K562 (cell line): ENCODE measurements at regions not wholly inside any gene's neighbourhood (a gene's known extent, or its start where the extent isn't known, plus 50 kb on each side); places are given as distances from the start of the nearest gene placed in this dataset.

Experiments
- IRF1 ChIP-seq: sonication (generic); formaldehyde crosslinking; IDR thresholded peaks from 2 replicates; pipeline ENCODE4 v1.8.0; 2022; ENCODE audit warnings: missing genetic modification reagents, mild to moderate bottlenecking, borderline replicate concordance
- L3MBTL2 ChIP-seq: fragments of 450-650 bp; IDR thresholded peaks from 2 replicates; pipeline ENCODE4 v1.6.1; 2016; ENCODE audit warnings: mild to moderate bottlenecking, moderate library complexity
- POU5F1 ChIP-seq: fragments of 150-350 bp; IDR thresholded peaks from 2 replicates; pipeline ENCODE4 v1.6.1; 2014; ENCODE audit warnings: borderline replicate concordance, low read length, low read depth, mild to moderate bottlenecking; ENCODE audit not compliant: partially characterized antibody
- RREB1 ChIP-seq: fragments of 250-450 bp; sonication (Bioruptor Pico); IDR thresholded peaks from 2 replicates; pipeline ENCODE4 v1.4.0; 2020
- ZNF318 ChIP-seq, 2 experiments: fragments of 450-650 bp; IDR thresholded peaks; 2 replicates each; pipeline ENCODE4 v1.6.1; 2016; ENCODE audit warnings: mild to moderate bottlenecking in 2 of 2, borderline replicate concordance in 1 of 2, low read depth in 1 of 2, moderate library complexity in 1 of 2
- TF ChIP-seq, protein P1 (sequence below): fragments of 250-450 bp; sonication (Bioruptor Pico); IDR thresholded peaks from 2 replicates; pipeline ENCODE4 v1.8.0; 2022; ENCODE audit warnings: inconsistent platforms, mild to moderate bottlenecking, moderate library complexity, borderline replicate concordance

GRCh38 chr17:33908363-33909064 is 346.6 kb upstream of the CCL2 start (continued):
- TF ChIP-seq ZNF318 (IDR thresholded peaks at IDR 0.05; ENCODE audit: borderline replicate concordance in 1 of 2, low read depth in 1 of 2) (no peak), POU5F1 (no peak), IRF1 (CRISPR knock-in tag) (no peak), L3MBTL2 (no peak), RREB1 (peak; percentile 99)
- TF ChIP-seq, protein P1, sequence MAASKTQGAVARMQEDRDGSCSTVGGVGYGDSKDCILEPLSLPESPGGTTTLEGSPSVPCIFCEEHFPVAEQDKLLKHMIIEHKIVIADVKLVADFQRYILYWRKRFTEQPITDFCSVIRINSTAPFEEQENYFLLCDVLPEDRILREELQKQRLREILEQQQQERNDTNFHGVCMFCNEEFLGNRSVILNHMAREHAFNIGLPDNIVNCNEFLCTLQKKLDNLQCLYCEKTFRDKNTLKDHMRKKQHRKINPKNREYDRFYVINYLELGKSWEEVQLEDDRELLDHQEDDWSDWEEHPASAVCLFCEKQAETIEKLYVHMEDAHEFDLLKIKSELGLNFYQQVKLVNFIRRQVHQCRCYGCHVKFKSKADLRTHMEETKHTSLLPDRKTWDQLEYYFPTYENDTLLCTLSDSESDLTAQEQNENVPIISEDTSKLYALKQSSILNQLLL (CRISPR knock-in tag): no peak
